ENCODE measurements at regions not wholly inside any gene's neighbourhood (a gene's known extent, or its start where the extent isn't known, plus 50 kb on each side); places are given as distances from the start of the nearest gene placed in this dataset.

DNA sequence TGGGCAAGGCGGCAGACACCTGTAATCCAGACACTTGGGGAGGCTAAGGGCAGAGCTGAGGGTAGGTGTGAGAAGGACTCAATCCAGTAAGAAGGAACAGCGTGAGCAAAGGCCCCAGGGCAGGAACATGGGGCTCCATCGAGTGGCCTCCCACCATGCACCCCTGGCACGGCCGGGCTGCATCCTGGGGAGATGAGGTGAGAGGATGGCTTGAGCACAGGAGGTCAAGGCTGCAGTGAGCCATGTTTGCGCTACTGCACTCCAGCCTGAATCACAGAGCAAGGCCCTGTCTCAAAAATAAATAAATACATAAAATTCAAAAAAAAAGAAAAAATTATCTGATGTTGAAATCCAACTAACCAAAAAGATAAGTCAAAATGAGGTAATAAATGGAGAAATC is 58.5 kb downstream of the ARL6IP4 start:
- DNase-seq: no peak

DNA sequence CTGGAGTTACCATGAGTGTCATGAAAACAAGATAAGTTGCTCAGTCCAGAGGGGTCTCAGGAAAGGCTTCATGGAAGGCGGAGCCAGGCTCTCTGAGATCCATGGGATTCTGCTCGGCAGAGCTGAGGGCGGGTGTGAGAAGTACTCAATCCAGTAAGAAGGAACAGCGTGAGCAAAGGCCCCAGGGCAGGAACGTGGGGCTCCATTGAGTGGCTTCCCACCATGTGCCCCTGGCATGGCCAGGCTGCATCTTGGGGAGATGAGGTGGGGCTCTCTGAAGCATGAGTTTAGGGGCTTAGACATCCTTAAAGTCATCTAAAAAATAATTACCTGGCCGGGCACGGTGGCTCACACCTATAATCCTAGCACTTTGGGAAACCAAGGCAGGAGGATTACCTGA is 58.0 kb downstream of the ARL6IP4 start:
- no peak for DNase-seq

DNA sequence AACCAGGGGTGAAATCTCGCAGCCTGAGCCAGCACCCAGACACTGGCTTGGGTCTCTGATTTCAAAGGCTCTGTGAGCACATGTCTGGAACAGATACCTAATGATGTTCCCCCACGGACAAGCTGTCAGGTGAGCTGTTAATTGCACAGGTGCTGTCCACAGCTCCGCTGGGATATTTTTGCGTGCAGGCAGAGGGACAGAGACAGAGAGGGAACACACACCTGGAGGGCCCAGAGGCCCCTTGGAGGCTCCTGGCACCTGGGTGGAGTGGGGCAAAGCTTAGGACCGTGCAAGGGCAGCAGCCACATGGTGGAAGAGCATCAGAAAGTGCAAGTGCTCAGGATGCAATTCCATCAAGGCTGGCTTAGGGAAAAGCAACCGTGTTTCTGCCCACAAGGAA is 57.3 kb downstream of the ARL6IP4 start:
- no peak for DNase-seq

DNA sequence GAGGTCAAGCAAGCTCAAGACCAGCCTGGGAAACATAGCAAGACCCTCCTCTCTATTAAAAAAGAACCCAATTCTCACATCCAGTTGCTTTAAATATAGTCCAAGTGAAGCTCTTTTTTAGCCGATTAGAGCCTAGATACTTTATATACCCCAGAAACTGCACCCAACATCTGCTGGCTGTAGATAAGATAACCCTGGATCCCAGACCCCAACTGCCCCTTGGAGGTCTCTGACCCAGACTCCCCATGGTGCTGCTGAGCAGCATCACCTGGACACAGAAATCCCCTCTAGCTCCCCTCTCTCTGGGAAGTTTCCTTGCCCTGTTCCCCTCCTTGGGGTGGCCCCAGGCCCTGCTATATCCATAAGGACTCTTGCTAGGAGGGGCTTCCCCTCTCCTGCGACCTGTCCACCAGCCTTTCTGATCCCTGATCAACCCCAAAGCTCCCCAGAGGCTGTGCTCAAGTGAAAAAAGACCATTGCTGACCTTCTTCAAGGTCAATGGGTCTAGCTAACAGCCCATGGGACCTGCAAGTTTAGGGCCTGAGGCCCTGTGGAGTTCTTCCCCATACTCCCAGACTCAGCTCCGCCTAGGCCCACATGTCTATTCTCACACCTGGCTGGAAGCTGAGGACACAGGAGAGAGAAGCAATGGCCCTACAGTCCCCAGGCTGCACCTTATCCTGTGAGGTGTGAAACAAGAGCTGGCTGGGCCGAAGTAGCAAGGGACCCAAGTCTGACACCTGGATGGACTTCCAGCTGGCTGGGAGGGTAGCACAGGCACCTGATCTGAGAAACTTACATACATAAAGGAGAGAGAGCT is 56.2 kb downstream of the ARL6IP4 start:
- DNase-seq: no peak

DNA sequence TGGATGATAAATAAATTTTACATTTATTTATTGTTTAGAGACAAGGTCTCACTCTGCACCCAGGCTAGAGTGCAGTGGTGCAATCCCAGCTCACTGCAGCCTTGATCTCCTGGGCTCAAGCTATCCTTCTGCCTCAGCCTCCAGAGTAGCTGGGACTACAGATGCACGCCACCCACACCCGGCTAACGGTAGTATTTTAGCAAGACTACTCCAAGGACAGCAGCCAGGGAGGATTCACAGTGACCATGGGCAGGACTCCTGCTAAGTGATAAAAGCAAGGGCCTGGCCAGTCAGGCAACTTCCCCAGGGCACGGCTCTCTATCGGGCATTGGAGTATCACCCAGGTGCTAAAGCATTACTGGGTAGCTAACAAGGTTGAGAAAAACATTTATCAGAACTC is 55.4 kb downstream of the ARL6IP4 start:
- no peak for DNase-seq

DNA sequence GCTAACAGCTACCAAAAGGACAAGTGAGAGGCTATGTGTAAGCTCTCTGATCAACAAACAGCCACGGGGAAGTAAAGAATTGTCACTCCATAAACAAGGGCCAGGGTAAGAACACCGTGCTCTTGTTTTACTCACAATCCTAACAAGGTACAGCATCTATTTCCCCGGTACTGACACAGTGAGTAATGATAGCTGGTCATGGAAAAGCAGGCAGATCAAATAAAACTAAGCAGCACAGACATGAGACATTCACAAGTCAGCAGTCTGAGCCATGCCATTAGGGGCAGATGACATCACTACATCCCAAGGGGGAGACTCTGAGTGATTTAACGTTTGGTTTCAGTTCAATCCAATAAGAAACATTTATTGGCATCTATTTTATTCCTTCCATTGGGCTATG is 54.4 kb downstream of the ARL6IP4 start:
- DNase-seq: no peak

DNA sequence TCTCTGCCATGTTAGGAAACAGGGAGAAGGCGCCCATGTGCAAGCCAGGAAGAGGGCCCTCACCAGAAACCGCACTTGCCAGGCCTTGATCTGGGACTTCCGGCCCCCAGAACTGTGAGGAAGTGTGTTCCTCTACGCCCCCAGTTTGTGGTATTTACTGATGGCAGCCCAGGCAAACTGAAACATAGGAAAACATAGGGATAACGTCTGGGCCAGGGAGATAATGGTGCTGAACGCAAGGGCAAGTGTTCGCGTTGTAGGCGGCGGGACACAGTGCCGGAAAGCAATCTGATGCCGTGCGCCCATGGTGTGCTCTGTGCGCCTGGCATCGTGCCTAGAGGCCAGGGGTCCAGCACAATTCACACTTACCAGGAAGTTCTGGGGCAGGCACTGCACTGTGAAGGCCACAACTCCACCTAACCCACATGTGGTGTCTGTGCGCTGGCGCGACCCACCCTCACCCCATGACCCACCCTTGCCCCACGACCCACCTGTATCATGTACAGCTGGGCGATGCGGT is 53.6 kb downstream of the ARL6IP4 start:
- no peak for DNase-seq

DNA sequence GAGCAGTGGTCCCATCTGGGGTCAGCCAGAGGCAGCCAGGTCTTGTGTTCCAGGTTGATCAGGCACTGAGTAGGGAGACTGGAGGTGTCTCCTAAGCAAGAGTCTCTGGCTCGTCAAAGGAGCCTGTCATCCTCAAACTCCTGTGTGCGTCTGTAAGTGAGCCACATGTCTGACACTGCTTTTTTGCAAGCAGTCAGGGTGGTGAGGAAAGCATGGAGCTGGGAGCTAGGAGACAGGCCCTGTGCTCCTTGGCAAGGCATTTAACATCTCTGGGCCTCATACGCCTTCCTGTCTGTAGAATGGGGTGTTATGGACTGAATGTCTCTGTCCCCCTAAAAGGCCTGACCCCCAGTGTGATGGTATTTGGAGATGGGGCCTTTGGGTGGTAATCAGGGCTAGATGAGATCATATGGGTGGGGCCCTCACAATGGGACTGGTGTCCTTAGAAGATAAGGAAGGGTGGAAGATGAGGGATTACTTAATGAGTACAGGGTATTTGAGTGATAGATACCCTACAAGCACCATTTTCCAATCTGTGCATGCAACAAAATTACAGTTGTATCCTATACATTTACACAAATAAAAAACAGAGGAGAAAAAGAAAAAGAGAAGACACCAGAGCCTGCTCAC is 53.0 kb downstream of the ARL6IP4 start:
- DNase-seq: no peak

DNA sequence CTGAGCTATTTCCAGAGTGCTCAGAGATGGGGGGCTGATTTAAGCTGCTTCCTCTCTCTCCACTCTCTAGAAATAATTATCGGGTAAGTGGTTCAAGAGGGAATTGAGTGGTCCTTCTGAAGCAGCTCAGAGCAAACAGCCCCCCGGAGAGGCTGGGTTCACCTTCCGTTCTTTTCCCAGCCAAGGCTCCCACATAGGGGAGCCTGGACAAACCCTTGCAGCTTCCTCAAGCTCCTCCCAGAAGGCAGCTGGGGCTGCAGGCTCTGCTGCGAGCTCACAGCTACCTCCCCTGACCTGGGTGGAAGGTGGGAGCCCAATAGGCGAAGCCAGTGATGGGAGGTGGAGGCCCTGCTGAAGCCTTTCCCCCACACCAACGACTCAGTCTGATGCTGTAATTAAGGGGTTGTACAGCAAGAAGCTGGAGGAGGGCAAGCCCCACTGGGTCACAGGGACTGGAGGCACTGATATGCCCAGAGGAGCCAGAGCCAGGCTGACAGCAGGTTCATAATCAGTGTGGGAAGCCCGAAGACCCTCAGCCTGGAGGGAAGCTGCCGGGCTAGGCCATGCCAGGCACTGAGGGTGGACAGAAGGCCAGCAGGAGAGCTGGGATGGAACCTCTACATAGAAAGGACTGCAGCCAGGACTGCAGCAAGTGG is 52.4 kb downstream of the ARL6IP4 start:
- no peak for DNase-seq

All from NCI-H1694 (cell line).